ENCODE measurements at regions not wholly inside any gene's neighbourhood (a gene's known extent, or its start where the extent isn't known, plus 50 kb on each side); places are given as distances from the start of the nearest gene placed in this dataset. TPM values are rescaled to one million over a fixed set of nuclear protein-coding genes. Genes with fewer than 3 reads are reported as not detected.

Small RNA genes in the stretch of these regions (microRNA-seq; reads per million reads assigned to microRNA genes)
- not detected for gene COX6B1P7 (ENCODE audit: insufficient read depth, insufficient read length)

Small RNA genes in the stretch of these regions (small RNA-seq; reads per million reads assigned to genes)
- 0 reads per million in 5 experiments for gene COX6B1P7

All from IMR-90 (cell line).